Hepatocyte (in vitro differentiated cells): ENCODE measurements at regions not wholly inside any gene's neighbourhood (a gene's known extent, or its start where the extent isn't known, plus 50 kb on each side); places are given as distances from the start of the nearest gene placed in this dataset.

Experiments used
- EZH2 ChIP-seq: fragments of 200-600 bp; sonication (generic); IDR thresholded peaks from 2 replicates; pipeline ENCODE4 v1.6.1; 2016; ENCODE audit warnings: antibody characterized with exemption, mild to moderate bottlenecking, borderline replicate concordance
- TF ChIP-seq, protein P1 (sequence below): fragments of 200-600 bp; sonication (generic); IDR thresholded peaks from 2 replicates; pipeline ENCODE4 v1.5.1; 2016; ENCODE audit warnings: antibody characterized with exemption, mild to moderate bottlenecking; ENCODE audit not compliant: poor library complexity

DNA sequence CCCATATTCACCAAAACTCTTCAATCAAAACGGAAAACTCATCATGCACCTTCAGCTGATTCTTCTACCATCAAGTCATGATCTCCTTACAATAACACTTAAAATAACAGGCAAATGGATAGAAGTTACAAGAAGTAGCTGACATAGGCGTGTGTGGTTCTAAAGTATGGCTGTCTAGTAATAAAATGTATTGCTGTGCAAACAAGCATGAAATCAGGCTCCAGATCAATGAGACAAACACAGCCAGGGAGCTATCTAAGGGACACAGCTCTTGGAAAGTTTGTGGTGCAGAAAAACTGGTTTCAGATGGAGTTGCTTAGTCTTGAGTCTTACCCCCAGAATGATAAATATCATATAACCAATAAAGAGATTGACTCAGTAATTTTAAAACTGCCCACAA, 434.8 kb upstream of the NOX3 start:
- TF ChIP-seq EZH2: no peak
- TF ChIP-seq, protein P1, sequence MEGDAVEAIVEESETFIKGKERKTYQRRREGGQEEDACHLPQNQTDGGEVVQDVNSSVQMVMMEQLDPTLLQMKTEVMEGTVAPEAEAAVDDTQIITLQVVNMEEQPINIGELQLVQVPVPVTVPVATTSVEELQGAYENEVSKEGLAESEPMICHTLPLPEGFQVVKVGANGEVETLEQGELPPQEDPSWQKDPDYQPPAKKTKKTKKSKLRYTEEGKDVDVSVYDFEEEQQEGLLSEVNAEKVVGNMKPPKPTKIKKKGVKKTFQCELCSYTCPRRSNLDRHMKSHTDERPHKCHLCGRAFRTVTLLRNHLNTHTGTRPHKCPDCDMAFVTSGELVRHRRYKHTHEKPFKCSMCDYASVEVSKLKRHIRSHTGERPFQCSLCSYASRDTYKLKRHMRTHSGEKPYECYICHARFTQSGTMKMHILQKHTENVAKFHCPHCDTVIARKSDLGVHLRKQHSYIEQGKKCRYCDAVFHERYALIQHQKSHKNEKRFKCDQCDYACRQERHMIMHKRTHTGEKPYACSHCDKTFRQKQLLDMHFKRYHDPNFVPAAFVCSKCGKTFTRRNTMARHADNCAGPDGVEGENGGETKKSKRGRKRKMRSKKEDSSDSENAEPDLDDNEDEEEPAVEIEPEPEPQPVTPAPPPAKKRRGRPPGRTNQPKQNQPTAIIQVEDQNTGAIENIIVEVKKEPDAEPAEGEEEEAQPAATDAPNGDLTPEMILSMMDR: no peak
